Fibroblast of villous mesenchyme (primary cell): ENCODE measurements at regions not wholly inside any gene's neighbourhood (a gene's known extent, or its start where the extent isn't known, plus 50 kb on each side); places are given as distances from the start of the nearest gene placed in this dataset.

Experiments
- DNase-seq: peaks from one replicate; pipeline ENCODE4 v3.0.0-alpha.2; 2010; ENCODE audit warnings: low read depth
- H3K4me3 ChIP-seq: 2 replicates; pipeline ENCODE4 v1.5.1; 2011; ENCODE audit warnings: low read depth, mild to moderate bottlenecking, low read length
- TF ChIP-seq, protein P1 (sequence below): IDR thresholded peaks from 2 replicates; pipeline ENCODE4 v1.5.1; 2012; ENCODE audit warnings: low read depth, mild to moderate bottlenecking, low read length; ENCODE audit not compliant: insufficient read depth

GRCh38 chr5:3856036-3856435 is 260.4 kb downstream of the IRX1 start:
- TF ChIP-seq, protein P1, sequence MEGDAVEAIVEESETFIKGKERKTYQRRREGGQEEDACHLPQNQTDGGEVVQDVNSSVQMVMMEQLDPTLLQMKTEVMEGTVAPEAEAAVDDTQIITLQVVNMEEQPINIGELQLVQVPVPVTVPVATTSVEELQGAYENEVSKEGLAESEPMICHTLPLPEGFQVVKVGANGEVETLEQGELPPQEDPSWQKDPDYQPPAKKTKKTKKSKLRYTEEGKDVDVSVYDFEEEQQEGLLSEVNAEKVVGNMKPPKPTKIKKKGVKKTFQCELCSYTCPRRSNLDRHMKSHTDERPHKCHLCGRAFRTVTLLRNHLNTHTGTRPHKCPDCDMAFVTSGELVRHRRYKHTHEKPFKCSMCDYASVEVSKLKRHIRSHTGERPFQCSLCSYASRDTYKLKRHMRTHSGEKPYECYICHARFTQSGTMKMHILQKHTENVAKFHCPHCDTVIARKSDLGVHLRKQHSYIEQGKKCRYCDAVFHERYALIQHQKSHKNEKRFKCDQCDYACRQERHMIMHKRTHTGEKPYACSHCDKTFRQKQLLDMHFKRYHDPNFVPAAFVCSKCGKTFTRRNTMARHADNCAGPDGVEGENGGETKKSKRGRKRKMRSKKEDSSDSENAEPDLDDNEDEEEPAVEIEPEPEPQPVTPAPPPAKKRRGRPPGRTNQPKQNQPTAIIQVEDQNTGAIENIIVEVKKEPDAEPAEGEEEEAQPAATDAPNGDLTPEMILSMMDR: no peak
- no peak for DNase-seq
- H3K4me3 ChIP-seq: no peak overlapping the region

GRCh38 chr5:3858524-3858923 is 262.9 kb downstream of the IRX1 start:
- H3K4me3 ChIP-seq: no peak overlapping the region
- no peak for DNase-seq
- TF ChIP-seq, protein P1: no peak

DNA sequence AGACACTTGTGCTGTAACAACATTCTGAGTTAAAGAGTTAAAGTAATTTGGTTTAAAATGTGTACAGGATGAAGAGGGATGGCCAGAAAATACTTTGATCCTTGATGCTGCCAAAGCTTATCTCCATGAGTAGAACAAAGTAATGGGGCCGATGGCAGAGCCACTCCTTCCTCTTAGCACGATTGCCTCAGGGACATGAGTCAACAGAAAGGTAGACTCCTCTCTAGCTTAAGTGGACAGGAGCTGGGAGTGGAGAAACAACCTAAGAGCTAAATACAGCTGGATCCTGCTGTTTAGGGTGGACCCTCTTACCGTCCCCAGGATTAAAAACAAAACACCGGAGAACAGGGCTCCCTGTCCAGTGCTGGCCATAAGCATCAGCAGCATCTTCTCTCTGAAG is 267.3 kb downstream of the IRX1 start:
- TF ChIP-seq, protein P1: no peak
- no peak overlapping the region for H3K4me3 ChIP-seq
- DNase-seq: no peak

- H3K4me3 ChIP-seq: no peak overlapping the region
- no peak for DNase-seq
- TF ChIP-seq, protein P1: no peak
Measured at GRCh38 chr5:3875144-3875543, 279.5 kb downstream of the IRX1 start.

GRCh38 chr5:3878267-3878666 is 282.6 kb downstream of the IRX1 start:
- TF ChIP-seq, protein P1: no peak

GRCh38 chr5:3883040-3883439 is 287.4 kb downstream of the IRX1 start:
- TF ChIP-seq, protein P1: no peak
- no peak overlapping the region for H3K4me3 ChIP-seq
- no peak for DNase-seq

More at GRCh38 chr5:3878267-3878666, 282.6 kb downstream of the IRX1 start:
- DNase-seq: no peak
- H3K4me3 ChIP-seq: no peak overlapping the region
